HG03139 (cell line): ENCODE measurements at regions not wholly inside any gene's neighbourhood (a gene's known extent, or its start where the extent isn't known, plus 50 kb on each side); places are given as distances from the start of the nearest gene placed in this dataset.
"Not testable (repeated sequence)": the region's sequence is repeated elsewhere in the genome, so short reads cannot be mapped to it uniquely, and the experiment has no call there.

Source experiments
- ATAC-seq: cut with Tn5 transposase; IDR thresholded peaks from one replicate; pipeline ENCODE4 v1.9.1; 2021; ENCODE audit not compliant: unreplicated experiment

GRCh38 chrX:74181976-74182375 is 122.0 kb upstream of the ZCCHC13 start:
- not testable (repeated sequence) for ATAC-seq

- no peak for ATAC-seq
Measured at GRCh38 chrX:74180716-74181115, 123.3 kb upstream of the ZCCHC13 start.

- no peak for ATAC-seq
Measured at GRCh38 chrX:74179990-74180389, 124.0 kb upstream of the ZCCHC13 start.

DNA sequence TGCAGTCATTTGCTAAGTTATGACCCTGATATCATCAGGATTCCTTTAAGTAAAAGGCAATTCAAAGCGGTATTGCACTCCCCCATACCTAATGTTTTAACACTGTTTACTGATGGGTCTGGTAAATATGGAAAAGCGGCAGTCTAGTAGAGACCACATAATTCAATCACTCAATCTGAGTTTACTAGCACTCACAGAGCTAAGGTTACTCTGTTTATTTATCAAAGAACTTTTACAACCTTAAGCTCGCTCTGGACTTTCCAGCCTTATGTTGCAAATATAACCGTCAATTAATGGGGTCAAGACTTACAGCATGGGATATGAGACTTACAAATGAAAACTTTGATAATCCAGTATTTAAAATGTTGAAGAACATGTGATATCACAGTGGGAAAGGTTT is 124.5 kb upstream of the ZCCHC13 start:
- ATAC-seq: no peak

DNA sequence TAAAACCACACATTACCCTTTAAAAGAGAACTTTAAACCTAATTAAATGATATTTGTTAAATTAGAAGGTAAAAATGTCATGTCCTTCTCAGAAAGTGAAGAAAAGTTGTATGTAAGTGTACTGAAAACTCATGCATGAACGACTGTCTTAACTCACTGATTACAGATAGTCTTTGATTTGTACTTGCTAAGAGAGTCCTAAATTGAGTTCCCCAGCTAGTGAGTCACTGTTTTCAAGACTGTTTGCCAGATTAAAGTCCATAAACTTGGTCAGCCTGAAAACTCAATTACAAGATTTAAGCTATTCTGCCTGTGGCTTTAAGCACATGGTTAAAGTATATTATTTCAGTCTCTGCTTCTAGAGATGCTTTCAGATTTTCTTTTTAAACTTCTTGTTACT is 124.9 kb upstream of the ZCCHC13 start:
- no peak for ATAC-seq

DNA sequence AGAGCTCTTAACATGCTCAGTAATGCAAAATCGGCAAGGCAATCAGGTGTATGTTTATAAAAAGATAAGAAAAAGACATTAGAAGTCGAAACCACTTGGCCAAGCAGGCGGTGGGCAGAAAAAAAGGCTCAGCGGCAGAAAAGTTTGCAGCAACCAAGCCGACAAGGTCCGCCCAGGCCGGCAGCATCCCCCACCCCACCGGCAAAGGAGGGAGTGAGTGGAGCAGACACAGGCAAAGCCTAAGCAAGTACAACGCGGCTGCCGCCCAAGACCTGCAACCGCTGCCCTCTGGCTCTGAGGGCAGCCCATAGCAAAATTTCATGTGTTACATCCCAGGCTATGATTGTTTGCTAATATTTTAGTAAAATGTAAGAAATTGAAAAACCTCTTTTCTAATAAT is 125.4 kb upstream of the ZCCHC13 start:
- ATAC-seq: no peak

DNA sequence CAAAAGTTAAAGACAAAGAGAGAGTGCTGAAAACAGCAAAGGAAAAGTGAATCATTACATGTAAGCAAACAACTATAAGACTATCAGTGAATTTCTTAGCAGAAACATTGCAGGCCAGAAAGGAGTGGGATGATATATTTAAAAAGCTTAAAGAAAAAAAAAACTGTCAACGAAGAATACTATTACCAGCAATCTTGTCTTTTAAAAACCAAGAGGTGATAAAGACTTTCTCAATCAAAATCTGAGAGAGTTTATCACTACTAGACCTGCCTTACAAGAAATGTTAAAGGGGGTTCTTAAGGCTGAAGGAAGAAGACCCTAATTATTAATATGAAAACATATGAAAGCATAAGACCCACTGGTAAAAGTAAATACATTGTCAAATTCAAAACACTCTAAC is 132.5 kb upstream of the ZCCHC13 start:
- ATAC-seq: no peak

DNA sequence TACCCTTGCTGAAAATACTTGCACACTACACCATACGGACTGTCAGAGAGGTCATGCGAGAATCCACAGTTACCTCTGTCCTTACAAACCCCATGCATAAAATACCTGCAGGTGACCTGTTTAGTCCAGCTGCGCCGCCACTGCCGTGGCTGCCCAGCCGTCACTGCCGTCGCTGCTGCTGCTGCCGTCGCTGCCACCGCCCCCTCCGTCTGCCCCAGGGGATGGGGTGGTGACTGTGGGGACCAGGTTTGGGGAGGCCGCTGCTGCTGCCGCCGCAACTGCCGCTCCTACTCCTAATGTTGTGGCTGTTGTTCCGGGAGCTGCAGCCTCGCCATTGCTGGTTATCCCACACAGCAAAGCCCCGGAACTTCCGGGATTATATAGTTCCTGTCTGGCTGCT is 141.8 kb upstream of the ZCCHC13 start:
- ATAC-seq: no peak

GRCh38 chrX:74160816-74161215 is 143.2 kb upstream of the ZCCHC13 start:
- no peak for ATAC-seq

DNA sequence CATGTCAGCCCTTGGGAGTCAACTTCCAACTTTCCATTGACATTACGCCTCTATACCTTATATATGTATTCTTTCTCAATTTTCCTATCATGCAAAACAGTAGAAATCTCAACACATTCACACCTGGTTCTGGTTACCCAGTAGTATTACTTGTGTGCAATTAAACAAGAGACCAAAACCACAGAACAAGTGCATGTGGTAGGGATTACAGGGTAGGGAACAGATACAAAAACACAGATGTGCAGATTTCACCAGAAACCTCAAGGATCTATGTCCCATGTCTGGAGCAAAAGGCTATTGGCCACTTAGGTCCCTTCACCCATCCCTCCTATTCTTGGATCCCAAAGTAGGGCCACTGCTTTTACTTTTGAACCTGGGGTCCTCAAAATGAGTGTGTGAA is 143.6 kb upstream of the ZCCHC13 start:
- ATAC-seq: no peak

- ATAC-seq: no peak
Measured at GRCh38 chrX:74147439-74147838, 156.5 kb upstream of the ZCCHC13 start.

DNA sequence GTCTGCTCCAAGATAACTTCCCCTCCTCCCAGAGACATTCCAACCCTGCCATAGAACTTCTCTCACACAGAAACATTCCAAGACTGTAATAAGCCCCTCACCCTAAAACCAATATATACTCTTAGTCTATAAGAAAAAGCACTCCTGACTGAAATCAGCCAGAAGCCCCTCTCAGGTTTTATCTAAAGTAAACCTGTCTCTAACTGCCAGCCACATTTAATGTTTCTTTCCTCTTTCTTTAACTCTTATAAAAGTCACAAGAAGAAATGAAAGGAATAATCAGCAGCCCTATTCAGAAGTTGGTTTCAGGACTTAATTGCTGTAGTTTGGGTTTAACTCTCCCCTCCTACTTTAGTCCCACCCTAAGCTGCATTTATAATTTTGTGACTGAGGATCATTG is 165.0 kb upstream of the ZCCHC13 start:
- no peak for ATAC-seq

GRCh38 chrX:74133156-74133796 is 170.7 kb upstream of the ZCCHC13 start:
- no peak for ATAC-seq

- ATAC-seq: no peak
Measured at GRCh38 chrX:74132280-74132679, 171.7 kb upstream of the ZCCHC13 start.

DNA sequence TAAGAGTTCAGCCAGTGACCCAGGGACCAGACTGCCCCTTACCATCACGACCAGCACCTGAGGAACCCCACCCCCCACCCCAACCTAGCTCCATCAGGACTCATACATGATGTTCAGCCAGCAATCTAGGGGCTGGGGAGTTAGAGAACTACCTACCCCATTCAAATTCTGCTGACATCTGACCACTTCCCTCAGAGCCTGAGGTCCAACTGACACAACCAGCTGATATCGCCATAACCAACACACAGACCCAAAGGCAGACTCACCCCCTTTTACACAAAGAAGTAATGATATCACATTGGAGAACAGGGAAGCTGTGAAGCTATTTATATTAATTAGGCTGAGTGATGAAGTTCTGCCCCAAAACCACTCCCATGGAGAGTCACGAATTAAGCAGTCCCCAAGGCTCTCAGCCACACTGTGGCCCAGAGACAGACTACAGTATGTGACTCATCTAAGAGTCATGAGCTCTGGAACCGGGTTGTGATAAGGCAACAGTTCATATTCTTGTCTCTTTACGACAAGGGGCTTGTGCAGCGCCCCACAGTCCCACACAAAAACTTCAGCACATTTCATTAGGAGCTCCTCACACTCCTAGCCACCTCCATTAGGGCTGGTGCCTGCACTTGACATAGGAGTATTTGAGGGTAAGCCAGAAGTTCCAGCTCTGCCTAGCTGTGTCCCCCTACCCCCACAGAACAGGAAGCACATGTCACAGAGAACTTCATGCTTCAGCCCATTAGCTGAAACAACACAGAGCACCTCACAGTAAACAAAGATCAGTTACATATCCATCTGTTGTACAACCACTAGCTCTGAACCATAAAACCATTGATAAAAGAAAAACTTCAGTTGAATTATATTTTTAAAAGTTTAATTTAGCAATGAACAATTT is 184.7 kb upstream of the ZCCHC13 start:
- no peak for ATAC-seq

DNA sequence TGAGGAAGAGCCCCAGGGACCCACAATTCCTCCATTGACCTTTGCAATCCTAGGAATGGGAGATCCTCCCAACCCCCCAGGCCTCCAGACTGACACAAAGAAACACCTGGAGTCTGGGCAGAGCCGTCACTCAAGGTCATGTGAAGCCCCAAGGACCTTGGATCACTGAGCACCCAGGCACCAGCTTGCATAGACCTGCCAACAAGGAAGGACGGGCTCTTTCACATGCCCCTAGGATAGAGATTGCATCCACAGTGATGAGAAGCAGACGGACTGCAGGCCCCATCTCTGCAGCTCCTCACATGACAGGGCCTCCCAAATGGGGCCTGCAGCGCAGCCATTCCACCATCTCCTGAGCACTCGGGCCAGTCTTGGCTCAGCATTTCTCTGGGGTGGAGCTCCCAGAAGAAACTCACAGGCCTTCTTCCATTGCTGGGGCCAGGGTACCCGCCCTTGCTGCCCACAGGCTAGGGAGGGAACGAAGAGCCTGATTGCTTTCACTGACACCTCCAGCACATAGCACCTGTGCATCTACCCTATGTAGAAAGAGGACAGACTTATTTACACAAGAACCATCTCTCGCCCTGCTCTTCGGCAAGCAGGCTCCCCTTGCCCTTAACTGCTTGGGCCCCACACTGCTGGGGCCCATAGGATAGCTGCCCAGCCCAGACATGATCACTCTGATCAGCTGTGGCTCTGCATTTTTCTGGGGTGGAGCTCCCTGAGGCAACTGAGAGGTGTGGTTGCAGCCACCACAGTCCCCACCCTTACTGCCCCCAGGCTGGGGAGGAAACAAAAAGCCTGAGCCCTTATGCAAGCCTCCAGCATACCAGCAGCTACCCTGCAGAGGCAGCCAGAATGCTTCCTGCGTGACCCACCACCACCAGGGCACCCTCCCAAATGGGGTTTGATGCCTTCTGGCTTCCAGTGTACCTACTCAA is 185.7 kb upstream of the ZCCHC13 start:
- ATAC-seq: no peak

- no peak for ATAC-seq
Measured at GRCh38 chrX:74111245-74111644, 192.7 kb upstream of the ZCCHC13 start.

- ATAC-seq: no peak
Measured at GRCh38 chrX:74107666-74108065, 196.3 kb upstream of the ZCCHC13 start.

- no peak for ATAC-seq
Measured at GRCh38 chrX:74104356-74105015, 199.5 kb upstream of the ZCCHC13 start.

- not testable (repeated sequence) for ATAC-seq
Measured at GRCh38 chrX:74098407-74098806, 205.6 kb upstream of the ZCCHC13 start.

DNA sequence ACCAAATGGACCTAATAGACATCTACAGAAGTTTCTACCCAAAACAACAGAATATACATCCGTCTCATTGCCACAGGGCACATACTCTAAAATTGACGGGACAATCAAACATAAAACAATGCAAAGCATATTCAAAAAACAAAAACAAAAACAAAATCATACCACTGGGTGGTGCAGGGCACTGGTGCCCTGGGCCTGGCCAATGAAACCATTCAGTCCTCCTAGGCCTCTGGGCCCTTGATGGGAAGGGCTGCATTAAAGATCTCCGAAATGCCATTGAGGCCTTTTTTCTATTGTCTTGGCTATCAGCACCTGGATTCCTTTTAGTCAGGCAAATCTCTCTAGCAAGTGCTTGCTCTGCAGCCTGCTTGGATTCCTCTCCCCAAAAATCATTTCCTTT is 213.9 kb upstream of the ZCCHC13 start:
- ATAC-seq: no peak
